HUDEP-2 (cell line): ENCODE measurements at regions not wholly inside any gene's neighbourhood (a gene's known extent, or its start where the extent isn't known, plus 50 kb on each side); places are given as distances from the start of the nearest gene placed in this dataset.
"Not testable (repeated sequence)": the region's sequence is repeated elsewhere in the genome, so short reads cannot be mapped to it uniquely, and the experiment has no call there.

Source experiments
- DNase-seq, 76 experiments: peaks; one replicate each; lab custom pipeline; 2025; ENCODE audit not compliant: unreplicated experiment in 76 of 76; lab: John Stamatoyannopoulos, UW

DNA sequence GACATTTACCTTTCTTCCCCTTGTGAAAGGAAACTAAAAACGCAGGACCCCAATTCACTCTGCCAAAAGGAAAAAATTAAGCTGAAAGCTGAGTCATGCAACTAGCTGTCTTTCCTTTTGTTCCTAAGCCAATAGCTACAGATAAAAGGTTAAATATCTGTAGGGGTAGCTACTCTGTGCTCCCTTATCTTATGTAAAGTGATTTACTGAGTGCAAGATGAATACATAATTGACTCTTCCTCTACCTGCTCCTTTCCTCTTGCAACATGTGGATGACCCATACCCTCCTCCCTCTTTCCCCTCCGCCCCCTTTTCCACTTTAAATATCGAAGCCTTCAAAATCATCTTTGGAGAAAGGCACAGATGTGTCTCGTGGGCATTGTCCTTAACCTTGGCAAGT is 68.0 kb upstream of the ZNF157 start:
- DNase-seq, result no peak

DNA sequence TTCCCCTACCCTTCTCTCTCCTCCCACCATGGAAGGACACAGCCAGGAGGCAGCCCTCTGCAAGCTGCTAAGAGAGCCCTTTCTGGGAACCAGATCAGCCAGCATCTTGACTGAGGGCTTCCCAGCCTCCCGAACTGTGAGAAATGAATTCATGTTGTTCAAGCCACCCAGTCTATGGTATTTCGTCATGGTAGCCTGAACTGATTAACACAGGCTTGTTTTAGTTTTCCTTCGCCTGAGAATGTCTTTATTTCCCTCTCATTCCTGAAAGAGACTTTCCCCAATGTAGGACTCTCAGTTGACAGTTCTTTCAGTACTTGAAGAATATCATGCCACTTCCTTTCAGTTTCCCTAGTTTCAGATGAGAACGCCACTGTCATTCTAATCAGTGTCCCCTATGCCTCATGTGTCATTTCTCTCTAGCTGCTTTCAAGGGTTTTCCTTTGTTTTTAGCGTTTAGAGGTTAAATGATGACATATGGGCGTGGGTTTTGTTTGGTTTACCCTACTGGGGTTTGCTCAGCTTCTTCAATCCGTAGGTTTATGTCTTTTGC is 63.8 kb upstream of the ZNF157 start:
- DNase-seq, result not testable (repeated sequence)

DNA sequence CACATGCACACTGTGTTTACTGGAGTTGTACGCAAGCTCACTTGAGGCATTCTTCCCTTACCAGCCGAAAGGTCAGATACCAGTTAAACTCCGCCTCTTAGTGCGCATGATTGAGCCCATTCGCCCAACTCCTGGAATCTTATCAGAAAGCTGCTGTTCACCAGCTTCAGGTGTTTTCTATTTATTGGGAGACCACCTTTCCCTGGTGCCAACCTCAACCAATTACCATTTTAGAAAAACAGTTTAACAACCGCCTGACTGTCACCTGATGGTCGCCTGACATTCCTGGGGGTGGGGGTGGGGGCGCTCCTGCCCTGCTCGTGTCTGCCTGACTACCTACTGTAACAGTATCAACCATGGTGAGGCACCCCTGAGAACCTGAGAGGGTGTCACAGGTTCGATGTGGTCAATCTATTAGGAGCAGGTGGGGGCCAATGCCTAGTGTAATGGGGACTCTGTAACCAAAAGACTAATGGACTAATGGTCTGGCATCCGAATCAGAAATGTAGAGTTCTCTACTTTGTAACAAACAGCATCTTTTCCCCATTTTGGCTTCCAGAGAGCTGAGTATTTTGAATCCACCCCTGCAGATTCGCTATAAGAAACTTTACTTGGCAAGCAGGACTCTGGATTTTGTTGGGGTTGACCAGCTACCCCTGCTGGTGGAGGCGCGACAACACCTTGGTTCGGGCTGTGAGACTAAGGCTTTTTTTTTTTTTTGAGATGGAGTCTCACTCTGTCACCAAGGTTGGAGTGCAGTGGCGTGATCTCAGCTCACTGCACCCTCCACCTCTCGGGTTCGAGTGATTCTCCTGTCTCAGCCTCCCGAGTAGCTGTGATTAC is 58.2 kb upstream of the ZNF157 start:
- DNase-seq, result peak in 37 of 76 experiments; percentile 0 to 44 (median 4)

DNA sequence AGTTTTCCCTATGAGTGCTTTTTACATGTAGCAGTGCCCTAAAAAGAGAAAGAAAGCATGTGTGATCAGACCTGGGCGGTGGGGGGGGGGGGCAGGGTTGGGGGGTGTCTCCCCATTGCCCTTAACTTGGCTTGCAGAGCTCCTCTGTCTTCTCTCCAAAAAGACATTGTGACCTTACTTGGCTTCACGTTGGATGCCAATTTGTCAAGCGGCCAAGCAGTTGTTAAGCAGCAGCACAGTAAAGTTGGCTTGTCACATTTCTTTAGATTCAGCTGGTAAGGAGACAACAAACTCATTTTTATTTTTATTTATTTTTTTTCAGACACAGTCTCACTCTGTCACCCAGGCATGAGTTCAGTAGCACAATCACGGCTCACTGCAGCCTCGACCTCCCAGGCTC is 57.3 kb upstream of the ZNF157 start:
- DNase-seq, result no peak

DNA sequence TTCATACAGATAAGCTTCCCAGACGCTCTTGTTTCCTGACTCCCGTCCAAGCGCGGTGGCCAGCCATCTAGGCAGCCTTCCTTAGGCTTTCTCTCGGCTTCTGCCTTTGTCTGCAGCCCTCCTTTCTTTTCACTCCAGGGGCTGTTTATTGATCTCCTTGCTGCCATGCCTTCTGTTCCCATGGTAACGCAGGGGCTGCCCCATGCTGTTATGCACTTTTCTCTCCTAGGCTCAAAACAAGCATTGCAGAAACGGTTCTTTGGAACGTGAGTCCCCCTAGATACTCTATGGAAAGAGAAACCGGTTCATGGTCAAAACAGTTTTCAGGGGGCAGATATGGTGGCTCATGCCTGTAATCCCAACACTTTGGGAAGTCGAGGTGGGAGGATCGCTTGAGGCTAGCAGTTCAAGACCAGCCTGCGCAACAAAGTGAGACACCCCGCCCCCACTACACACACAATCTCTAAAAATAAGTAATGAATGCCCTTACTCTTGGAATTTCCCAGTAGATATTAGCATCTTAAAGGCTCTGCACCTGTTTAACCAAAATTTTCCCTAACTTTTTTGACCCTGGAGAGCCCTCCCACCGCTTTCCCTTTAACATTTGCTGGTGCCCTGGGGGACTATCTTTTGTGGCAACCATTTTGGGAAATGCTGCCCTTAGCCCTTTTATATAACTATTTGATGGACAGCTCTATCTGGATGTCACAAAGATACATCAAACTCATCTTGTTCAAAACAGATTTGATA is 53.9 kb upstream of the ZNF157 start:
- DNase-seq, result no peak
